ENCODE measurements at regions not wholly inside any gene's neighbourhood (a gene's known extent, or its start where the extent isn't known, plus 50 kb on each side); places are given as distances from the start of the nearest gene placed in this dataset.

DNA sequence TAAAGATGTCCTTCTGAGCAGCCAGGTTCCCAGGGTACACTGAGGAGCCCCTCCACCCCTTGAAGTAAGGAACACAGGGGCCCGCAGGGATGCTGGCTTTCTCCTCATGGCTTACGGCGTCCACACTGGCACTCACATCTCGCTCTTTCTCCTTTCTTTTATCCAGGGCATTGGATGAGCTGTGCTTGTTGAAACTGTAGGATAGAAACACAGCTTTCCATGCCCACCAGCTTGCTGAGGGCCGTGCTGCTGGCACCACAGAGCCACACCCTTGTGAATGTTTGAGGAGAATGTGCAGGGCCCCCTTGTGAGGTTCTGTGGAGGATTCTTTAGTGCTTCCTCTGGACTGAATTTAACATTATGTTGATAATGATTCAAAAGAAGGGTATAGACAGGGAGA is 51.7 kb upstream of the B3GAT1 start:
- TF ChIP-seq, protein P1, sequence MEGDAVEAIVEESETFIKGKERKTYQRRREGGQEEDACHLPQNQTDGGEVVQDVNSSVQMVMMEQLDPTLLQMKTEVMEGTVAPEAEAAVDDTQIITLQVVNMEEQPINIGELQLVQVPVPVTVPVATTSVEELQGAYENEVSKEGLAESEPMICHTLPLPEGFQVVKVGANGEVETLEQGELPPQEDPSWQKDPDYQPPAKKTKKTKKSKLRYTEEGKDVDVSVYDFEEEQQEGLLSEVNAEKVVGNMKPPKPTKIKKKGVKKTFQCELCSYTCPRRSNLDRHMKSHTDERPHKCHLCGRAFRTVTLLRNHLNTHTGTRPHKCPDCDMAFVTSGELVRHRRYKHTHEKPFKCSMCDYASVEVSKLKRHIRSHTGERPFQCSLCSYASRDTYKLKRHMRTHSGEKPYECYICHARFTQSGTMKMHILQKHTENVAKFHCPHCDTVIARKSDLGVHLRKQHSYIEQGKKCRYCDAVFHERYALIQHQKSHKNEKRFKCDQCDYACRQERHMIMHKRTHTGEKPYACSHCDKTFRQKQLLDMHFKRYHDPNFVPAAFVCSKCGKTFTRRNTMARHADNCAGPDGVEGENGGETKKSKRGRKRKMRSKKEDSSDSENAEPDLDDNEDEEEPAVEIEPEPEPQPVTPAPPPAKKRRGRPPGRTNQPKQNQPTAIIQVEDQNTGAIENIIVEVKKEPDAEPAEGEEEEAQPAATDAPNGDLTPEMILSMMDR (IDR thresholded peaks at IDR 0.05), result no peak
- no peak overlapping the region for H3K27ac ChIP-seq
- ATAC-seq, result no peak
- no peaks in the 10 kb centered on the region for H3K9me3 ChIP-seq
- no peaks in the 10 kb centered on the region for H3K36me3 ChIP-seq
- no peak for DNase-seq
- H3K27me3 ChIP-seq, result peaks cover 0 to 30% of the 10 kb centered on the region in 2 donors
- H3K4me3 ChIP-seq, result no peak overlapping the region
- H3K4me1 ChIP-seq, result no peaks in the 10 kb centered on the region
- intact Hi-C loops (cut with DNase I), result no loop called here

Measured in left lung (tissue), 4 donors.